ENCODE measurements at regions not wholly inside any gene's neighbourhood (a gene's known extent, or its start where the extent isn't known, plus 50 kb on each side); places are given as distances from the start of the nearest gene placed in this dataset.

GRCh38 chr2:234172532-234172931 is 122.0 kb downstream of the SPP2 start:
- no peaks in the 10 kb centered on the region for H3K79me2 ChIP-seq (ENCODE audit: insufficient read depth, low read length)
- H3K27me3 ChIP-seq (ENCODE audit: insufficient read depth, low read length, poor library complexity, severe bottlenecking), result no peaks in the 10 kb centered on the region
- H3K9me3 ChIP-seq (ENCODE audit: insufficient read depth, low read depth, low read length), result no peaks in the 10 kb centered on the region
- no peak for TF ChIP-seq CTCF (conservative IDR thresholded peaks at IDR 0.05; ENCODE audit: low read length)
- no peak for TF ChIP-seq EZH2phosphoT487 (IDR thresholded peaks at IDR 0.05; ENCODE audit: borderline replicate concordance)
- H3K9me2 ChIP-seq (replicated peaks; ENCODE audit: low read depth, low read length), result no peaks in the 10 kb centered on the region
- no peak overlapping the region for H3K9ac ChIP-seq (ENCODE audit: low read depth, low read length, poor library complexity, severe bottlenecking)
- H3K36me3 ChIP-seq (ENCODE audit: insufficient read depth, low read length), result no peaks in the 10 kb centered on the region
- H4K20me1 ChIP-seq (ENCODE audit: insufficient read depth, low read length, poor library complexity, severe bottlenecking), result no peaks in the 10 kb centered on the region
- H2AFZ ChIP-seq (ENCODE audit: low read length), result no peak overlapping the region
- no peaks in the 10 kb centered on the region for H3K4me1 ChIP-seq (ENCODE audit: insufficient read depth, low read length, poor library complexity, severe bottlenecking)
- H3F3A ChIP-seq (ENCODE audit: low read depth), result no peaks in the 10 kb centered on the region
- no peak overlapping the region for H3K4me3 ChIP-seq (ENCODE audit: low read length, poor library complexity, severe bottlenecking)
- H3K4me2 ChIP-seq (ENCODE audit: low read depth, low read length, poor library complexity, severe bottlenecking), result no peak overlapping the region

DNA sequence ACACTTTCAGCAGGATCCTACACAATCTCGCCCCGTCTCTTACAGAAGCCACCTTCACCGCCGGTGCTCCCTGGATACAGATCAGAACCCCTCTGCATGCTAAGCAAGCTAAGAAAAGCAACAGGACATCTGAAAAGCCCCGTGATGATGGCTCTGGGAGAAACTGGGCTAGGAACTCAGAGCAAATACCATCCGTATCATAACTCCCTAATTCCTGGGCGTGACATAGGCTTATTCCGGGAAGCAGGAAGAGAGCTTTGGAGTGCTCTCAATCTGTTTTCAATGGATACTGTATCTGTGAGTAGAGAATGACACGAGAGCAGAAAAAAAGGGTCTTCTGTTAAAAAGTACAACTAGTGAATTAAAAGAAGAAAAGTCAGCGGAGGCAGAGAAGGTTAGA is 121.6 kb downstream of the SPP2 start:
- Histone ChIP-seq H3K9me2 (replicated peaks; ENCODE audit: low read depth, low read length) (no peaks in the 10 kb centered on the region), H3K4me3 (ENCODE audit: low read length, poor library complexity, severe bottlenecking) (no peak overlapping the region), H3K79me2 (ENCODE audit: insufficient read depth, low read length) (no peaks in the 10 kb centered on the region), H4K20me1 (ENCODE audit: insufficient read depth, low read length, poor library complexity, severe bottlenecking) (no peaks in the 10 kb centered on the region), H3F3A (ENCODE audit: low read depth) (no peaks in the 10 kb centered on the region), H3K9me3 (ENCODE audit: insufficient read depth, low read depth, low read length) (no peaks in the 10 kb centered on the region), H3K4me1 (ENCODE audit: insufficient read depth, low read length, poor library complexity, severe bottlenecking) (no peaks in the 10 kb centered on the region), H3K36me3 (ENCODE audit: insufficient read depth, low read length) (no peaks in the 10 kb centered on the region), H3K9ac (ENCODE audit: low read depth, low read length, poor library complexity, severe bottlenecking) (no peak overlapping the region), H3K27me3 (ENCODE audit: insufficient read depth, low read length, poor library complexity, severe bottlenecking) (no peaks in the 10 kb centered on the region), H2AFZ (ENCODE audit: low read length) (no peak overlapping the region), H3K4me2 (ENCODE audit: low read depth, low read length, poor library complexity, severe bottlenecking) (no peak overlapping the region)
- TF ChIP-seq CTCF (conservative IDR thresholded peaks at IDR 0.05; ENCODE audit: low read length) (no peak), EZH2phosphoT487 (IDR thresholded peaks at IDR 0.05; ENCODE audit: borderline replicate concordance) (no peak)

- no peaks in the 10 kb centered on the region for H3K4me1 ChIP-seq (ENCODE audit: insufficient read depth, low read length, poor library complexity, severe bottlenecking)
- no peaks in the 10 kb centered on the region for H4K20me1 ChIP-seq (ENCODE audit: insufficient read depth, low read length, poor library complexity, severe bottlenecking)
Measured at GRCh38 chr2:234171666-234172065, 121.2 kb downstream of the SPP2 start.

More at GRCh38 chr2:234171666-234172065, 121.2 kb downstream of the SPP2 start:
- no peaks in the 10 kb centered on the region for H3F3A ChIP-seq (ENCODE audit: low read depth)
- H3K27me3 ChIP-seq (ENCODE audit: insufficient read depth, low read length, poor library complexity, severe bottlenecking), result no peaks in the 10 kb centered on the region
- no peak overlapping the region for H3K9ac ChIP-seq (ENCODE audit: low read depth, low read length, poor library complexity, severe bottlenecking)
- no peaks in the 10 kb centered on the region for H3K36me3 ChIP-seq (ENCODE audit: insufficient read depth, low read length)
- H3K4me2 ChIP-seq (ENCODE audit: low read depth, low read length, poor library complexity, severe bottlenecking), result no peak overlapping the region
- no peak overlapping the region for H3K4me3 ChIP-seq (ENCODE audit: low read length, poor library complexity, severe bottlenecking)
- no peaks in the 10 kb centered on the region for H3K9me2 ChIP-seq (replicated peaks; ENCODE audit: low read depth, low read length)
- H2AFZ ChIP-seq (ENCODE audit: low read length), result no peak overlapping the region
- TF ChIP-seq EZH2phosphoT487 (IDR thresholded peaks at IDR 0.05; ENCODE audit: borderline replicate concordance), result no peak
- TF ChIP-seq CTCF (conservative IDR thresholded peaks at IDR 0.05; ENCODE audit: low read length), result no peak
- H3K79me2 ChIP-seq (ENCODE audit: insufficient read depth, low read length), result no peaks in the 10 kb centered on the region
- no peaks in the 10 kb centered on the region for H3K9me3 ChIP-seq (ENCODE audit: insufficient read depth, low read depth, low read length)

Data from Loucy (cell line).